ENCODE measurements at regions not wholly inside any gene's neighbourhood (a gene's known extent, or its start where the extent isn't known, plus 50 kb on each side); places are given as distances from the start of the nearest gene placed in this dataset.

DNA sequence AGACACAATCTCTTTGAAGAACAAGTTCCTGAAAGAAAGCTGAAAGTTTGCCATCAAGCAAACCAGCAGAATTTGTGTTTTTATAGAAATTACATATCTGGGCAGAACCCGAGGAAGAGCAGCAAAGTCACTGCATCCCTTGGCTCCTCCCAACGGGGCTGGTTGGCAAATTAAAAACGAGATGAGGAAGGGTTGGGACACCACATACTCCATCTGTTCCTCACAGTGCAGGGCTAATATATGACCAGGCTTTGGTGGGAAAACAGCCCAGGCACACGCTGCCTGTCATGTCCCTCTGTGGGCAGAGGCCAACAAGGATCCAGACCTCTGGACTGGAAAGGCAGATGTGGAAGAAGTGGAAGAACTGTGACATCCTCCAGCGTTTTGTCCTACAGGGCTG is 607.3 kb downstream of the CDH26 start:
- Histone ChIP-seq H3K36me3 (ENCODE audit: control insufficient read depth in 2 of 2, insufficient read depth in 1 of 2, low read length in 2 of 2) (no peaks in the 10 kb centered on the region), H3K27ac (ENCODE audit: extremely low read depth, low read depth, low read length) (no peak overlapping the region), H3K4me1 (ENCODE audit: control insufficient read depth, insufficient read depth, low read length) (no peaks in the 10 kb centered on the region), H3K4me3 (ENCODE audit: low read depth, low read length) (no peak overlapping the region), H3K9me3 (ENCODE audit: control insufficient read depth, insufficient read depth, low read depth, low read length) (no peaks in the 10 kb centered on the region)
- no peak for TF ChIP-seq ZNF670 (tag by site-specific recombination; IDR thresholded peaks at IDR 0.05; ENCODE audit: low read depth)
- no peak for TF ChIP-seq ZNF626 (tag by site-specific recombination; IDR thresholded peaks at IDR 0.05)
- CTCF ChIA-PET: no interaction called here
- POLR2A ChIA-PET: no interaction called here

DNA sequence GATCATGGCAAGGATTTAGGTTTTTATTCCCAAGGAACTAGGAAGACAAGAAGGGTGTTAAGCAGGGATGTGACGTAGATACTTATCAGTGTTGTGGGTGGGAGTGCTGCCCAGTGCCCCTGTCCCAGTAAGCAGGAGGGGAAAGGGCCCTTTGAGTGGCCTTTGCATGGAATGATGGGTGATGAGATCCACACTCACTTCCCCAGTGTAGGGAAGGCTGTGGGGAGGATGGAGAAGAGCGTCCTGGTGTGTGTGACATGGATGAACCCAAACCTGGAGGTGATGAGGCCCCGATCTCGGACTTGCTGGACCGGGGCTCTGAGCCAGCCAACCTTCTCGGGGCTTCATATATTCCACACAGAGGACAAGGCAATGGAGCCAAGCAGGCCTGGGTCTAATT is 610.9 kb downstream of the CDH26 start:
- Histone ChIP-seq H3K9me3 (ENCODE audit: control insufficient read depth, insufficient read depth, low read depth, low read length) (no peaks in the 10 kb centered on the region), H3K4me3 (ENCODE audit: low read depth, low read length) (no peak overlapping the region), H3K4me1 (ENCODE audit: control insufficient read depth, insufficient read depth, low read length) (no peaks in the 10 kb centered on the region), H3K36me3 (ENCODE audit: control insufficient read depth in 2 of 2, insufficient read depth in 1 of 2, low read length in 2 of 2) (no peaks in the 10 kb centered on the region), H3K27ac (ENCODE audit: extremely low read depth, low read depth, low read length) (no peak overlapping the region)
- ChIA-PET POLR2A (no interaction called here), CTCF (no interaction called here)
- TF ChIP-seq, protein P1, sequence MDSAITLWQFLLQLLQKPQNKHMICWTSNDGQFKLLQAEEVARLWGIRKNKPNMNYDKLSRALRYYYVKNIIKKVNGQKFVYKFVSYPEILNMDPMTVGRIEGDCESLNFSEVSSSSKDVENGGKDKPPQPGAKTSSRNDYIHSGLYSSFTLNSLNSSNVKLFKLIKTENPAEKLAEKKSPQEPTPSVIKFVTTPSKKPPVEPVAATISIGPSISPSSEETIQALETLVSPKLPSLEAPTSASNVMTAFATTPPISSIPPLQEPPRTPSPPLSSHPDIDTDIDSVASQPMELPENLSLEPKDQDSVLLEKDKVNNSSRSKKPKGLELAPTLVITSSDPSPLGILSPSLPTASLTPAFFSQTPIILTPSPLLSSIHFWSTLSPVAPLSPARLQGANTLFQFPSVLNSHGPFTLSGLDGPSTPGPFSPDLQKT (IDR thresholded peaks at IDR 0.05; ENCODE audit: borderline replicate concordance, low read depth, low read length): no peak
- no peak for TF ChIP-seq ZNF394 (tag by site-specific recombination; IDR thresholded peaks at IDR 0.05; ENCODE audit: borderline replicate concordance)
- TF ChIP-seq ZBTB8A (tag by site-specific recombination; IDR thresholded peaks at IDR 0.05): no peak

DNA sequence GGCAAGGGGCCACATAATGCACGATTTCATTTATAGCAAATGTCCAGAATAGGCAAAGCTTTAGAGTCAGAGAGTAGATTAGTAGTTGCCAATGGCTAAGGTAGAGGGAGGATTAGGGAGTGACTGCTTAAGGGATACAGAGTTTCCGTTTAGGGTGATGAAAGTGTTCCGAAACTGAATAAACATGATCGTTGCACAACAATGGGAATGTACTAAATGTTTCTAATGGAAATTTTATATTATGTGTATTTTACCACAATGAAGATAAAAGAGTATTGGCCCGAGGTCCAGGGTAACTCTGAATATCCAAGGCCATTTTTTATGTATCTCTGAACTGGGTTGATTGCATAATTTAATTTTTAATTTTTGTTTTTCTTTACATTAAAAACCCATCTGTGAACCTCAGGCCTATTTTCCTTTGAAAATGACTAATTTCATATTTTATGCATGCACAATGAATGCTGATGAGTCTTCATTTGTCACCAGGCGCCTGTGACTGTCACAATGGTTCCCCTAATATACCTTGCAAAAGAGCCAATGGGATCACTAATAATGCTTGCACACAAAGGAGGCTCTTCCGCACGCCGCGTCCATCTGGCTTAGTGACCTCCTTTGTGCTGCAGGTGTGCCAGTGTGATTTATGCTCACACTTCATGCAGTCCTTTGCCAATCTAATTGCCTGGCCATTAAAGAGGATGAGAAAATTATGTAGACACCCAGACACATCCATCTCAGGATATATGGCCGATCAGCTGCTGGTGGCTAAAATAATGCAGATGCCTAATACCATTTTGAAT is 612.5 kb downstream of the CDH26 start:
- no peak overlapping the region for H3K4me3 ChIP-seq (ENCODE audit: low read depth, low read length)
- H3K36me3 ChIP-seq (ENCODE audit: control insufficient read depth in 2 of 2, insufficient read depth in 1 of 2, low read length in 2 of 2): no peaks in the 10 kb centered on the region
- H3K9me3 ChIP-seq (ENCODE audit: control insufficient read depth, insufficient read depth, low read depth, low read length): no peaks in the 10 kb centered on the region
- H3K4me1 ChIP-seq (ENCODE audit: control insufficient read depth, insufficient read depth, low read length): no peaks in the 10 kb centered on the region
- ChIA-PET CTCF (no interaction called here), POLR2A (no interaction called here)
- TF ChIP-seq ZNF549 (tag by site-specific recombination; IDR thresholded peaks at IDR 0.05) (no peak), ZNF221 (tag by site-specific recombination; IDR thresholded peaks at IDR 0.05; ENCODE audit: borderline replicate concordance) (no peak), ZNF548 (tag by site-specific recombination; IDR thresholded peaks at IDR 0.05) (no peak), ZNF132 (tag by site-specific recombination; IDR thresholded peaks at IDR 0.05; ENCODE audit: borderline replicate concordance) (no peak), ZNF112 (tag by site-specific recombination; IDR thresholded peaks at IDR 0.05) (no peak), HOXA7 (CRISPR knock-in tag; IDR thresholded peaks at IDR 0.05; ENCODE audit: borderline replicate concordance) (no peak)
- TF ChIP-seq, protein P2, sequence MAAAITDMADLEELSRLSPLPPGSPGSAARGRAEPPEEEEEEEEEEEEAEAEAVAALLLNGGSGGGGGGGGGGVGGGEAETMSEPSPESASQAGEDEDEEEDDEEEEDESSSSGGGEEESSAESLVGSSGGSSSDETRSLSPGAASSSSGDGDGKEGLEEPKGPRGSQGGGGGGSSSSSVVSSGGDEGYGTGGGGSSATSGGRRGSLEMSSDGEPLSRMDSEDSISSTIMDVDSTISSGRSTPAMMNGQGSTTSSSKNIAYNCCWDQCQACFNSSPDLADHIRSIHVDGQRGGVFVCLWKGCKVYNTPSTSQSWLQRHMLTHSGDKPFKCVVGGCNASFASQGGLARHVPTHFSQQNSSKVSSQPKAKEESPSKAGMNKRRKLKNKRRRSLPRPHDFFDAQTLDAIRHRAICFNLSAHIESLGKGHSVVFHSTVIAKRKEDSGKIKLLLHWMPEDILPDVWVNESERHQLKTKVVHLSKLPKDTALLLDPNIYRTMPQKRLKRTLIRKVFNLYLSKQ (tag by site-specific recombination; IDR thresholded peaks at IDR 0.05; ENCODE audit: borderline replicate concordance): no peak
- no peak overlapping the region for H3K27ac ChIP-seq (ENCODE audit: extremely low read depth, low read depth, low read length)

DNA sequence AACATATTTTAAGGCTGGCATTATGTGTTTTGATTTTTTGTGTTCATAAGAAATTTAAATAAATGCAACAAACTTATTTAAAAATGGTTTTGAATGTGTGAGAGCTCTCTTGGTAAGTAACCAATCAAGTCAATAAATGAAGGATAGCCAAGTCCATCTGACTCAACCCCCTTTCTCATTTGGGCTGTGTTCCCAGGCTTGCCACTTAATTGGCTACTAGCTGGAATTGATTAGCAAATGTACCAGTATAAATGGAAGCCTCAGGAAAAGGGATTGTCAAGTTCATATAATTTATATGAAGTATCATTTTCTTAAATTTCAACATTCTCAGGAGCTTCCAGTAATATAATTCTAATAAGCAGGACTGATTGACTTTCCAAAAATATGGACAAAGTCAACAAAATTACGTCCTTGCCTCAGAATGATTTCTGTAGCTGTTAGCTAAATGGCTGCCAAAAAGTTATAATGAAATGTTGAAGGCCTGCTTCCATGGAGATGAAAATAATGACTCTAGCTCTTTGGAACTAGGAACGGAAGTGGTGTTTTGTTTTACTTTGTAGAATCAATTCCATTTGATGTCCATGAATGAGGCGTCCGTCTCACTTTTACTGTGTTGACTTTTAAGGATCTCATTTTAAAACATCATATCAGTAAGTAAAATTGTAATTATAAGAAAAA is 614.9 kb downstream of the CDH26 start:
- POLR2A ChIA-PET: no interaction called here
- no peaks in the 10 kb centered on the region for H3K4me1 ChIP-seq (ENCODE audit: control insufficient read depth, insufficient read depth, low read length)
- H3K36me3 ChIP-seq (ENCODE audit: control insufficient read depth in 2 of 2, insufficient read depth in 1 of 2, low read length in 2 of 2): no peaks in the 10 kb centered on the region
- no peaks in the 10 kb centered on the region for H3K9me3 ChIP-seq (ENCODE audit: control insufficient read depth, insufficient read depth, low read depth, low read length)
- CTCF ChIA-PET: no interaction called here
- no peak overlapping the region for H3K27ac ChIP-seq (ENCODE audit: extremely low read depth, low read depth, low read length)
- H3K4me3 ChIP-seq (ENCODE audit: low read depth, low read length): no peak overlapping the region
- TF ChIP-seq ZNF549 (tag by site-specific recombination; IDR thresholded peaks at IDR 0.05) (no peak), ZNF510 (tag by site-specific recombination; IDR thresholded peaks at IDR 0.05; ENCODE audit: insufficient replicate concordance) (no peak), ZNF624 (tag by site-specific recombination; IDR thresholded peaks at IDR 0.05) (no peak)
- TF ChIP-seq, protein P2 (tag by site-specific recombination; IDR thresholded peaks at IDR 0.05; ENCODE audit: borderline replicate concordance): no peak
- TF ChIP-seq, protein P3, sequence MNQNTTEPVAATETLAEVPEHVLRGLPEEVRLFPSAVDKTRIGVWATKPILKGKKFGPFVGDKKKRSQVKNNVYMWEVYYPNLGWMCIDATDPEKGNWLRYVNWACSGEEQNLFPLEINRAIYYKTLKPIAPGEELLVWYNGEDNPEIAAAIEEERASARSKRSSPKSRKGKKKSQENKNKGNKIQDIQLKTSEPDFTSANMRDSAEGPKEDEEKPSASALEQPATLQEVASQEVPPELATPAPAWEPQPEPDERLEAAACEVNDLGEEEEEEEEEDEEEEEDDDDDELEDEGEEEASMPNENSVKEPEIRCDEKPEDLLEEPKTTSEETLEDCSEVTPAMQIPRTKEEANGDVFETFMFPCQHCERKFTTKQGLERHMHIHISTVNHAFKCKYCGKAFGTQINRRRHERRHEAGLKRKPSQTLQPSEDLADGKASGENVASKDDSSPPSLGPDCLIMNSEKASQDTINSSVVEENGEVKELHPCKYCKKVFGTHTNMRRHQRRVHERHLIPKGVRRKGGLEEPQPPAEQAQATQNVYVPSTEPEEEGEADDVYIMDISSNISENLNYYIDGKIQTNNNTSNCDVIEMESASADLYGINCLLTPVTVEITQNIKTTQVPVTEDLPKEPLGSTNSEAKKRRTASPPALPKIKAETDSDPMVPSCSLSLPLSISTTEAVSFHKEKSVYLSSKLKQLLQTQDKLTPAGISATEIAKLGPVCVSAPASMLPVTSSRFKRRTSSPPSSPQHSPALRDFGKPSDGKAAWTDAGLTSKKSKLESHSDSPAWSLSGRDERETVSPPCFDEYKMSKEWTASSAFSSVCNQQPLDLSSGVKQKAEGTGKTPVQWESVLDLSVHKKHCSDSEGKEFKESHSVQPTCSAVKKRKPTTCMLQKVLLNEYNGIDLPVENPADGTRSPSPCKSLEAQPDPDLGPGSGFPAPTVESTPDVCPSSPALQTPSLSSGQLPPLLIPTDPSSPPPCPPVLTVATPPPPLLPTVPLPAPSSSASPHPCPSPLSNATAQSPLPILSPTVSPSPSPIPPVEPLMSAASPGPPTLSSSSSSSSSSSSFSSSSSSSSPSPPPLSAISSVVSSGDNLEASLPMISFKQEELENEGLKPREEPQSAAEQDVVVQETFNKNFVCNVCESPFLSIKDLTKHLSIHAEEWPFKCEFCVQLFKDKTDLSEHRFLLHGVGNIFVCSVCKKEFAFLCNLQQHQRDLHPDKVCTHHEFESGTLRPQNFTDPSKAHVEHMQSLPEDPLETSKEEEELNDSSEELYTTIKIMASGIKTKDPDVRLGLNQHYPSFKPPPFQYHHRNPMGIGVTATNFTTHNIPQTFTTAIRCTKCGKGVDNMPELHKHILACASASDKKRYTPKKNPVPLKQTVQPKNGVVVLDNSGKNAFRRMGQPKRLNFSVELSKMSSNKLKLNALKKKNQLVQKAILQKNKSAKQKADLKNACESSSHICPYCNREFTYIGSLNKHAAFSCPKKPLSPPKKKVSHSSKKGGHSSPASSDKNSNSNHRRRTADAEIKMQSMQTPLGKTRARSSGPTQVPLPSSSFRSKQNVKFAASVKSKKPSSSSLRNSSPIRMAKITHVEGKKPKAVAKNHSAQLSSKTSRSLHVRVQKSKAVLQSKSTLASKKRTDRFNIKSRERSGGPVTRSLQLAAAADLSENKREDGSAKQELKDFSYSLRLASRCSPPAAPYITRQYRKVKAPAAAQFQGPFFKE (tag by site-specific recombination; IDR thresholded peaks at IDR 0.05; ENCODE audit: borderline replicate concordance): no peak

Measured in HEK293 (cell line).